Osteocyte (in vitro differentiated cells): ENCODE measurements at regions not wholly inside any gene's neighbourhood (a gene's known extent, or its start where the extent isn't known, plus 50 kb on each side); places are given as distances from the start of the nearest gene placed in this dataset.

Source experiments
- DNase-seq: peaks from one replicate; pipeline ENCODE4 v3.0.0; 2021; ENCODE audit warnings: mixed read lengths; ENCODE audit not compliant: unreplicated experiment; ENCODE audit errors: extremely low spot score
- H3K27ac Mint-ChIP-seq: one replicate; pipeline ENCODE4 v1.8.0; 2021; ENCODE audit warnings: mild to moderate bottlenecking, mixed read lengths; ENCODE audit not compliant: unreplicated experiment
- H3K27me3 Mint-ChIP-seq: one replicate; pipeline ENCODE4 v1.8.0; 2021; ENCODE audit warnings: mixed read lengths; ENCODE audit not compliant: unreplicated experiment
- H3K36me3 Mint-ChIP-seq: one replicate; pipeline ENCODE4 v1.8.0; 2021; ENCODE audit warnings: mixed read lengths; ENCODE audit not compliant: unreplicated experiment
- H3K4me1 Mint-ChIP-seq: one replicate; pipeline ENCODE4 v1.8.0; 2021; ENCODE audit warnings: mixed read lengths; ENCODE audit not compliant: unreplicated experiment
- H3K4me3 Mint-ChIP-seq: one replicate; pipeline ENCODE4 v1.8.0; 2021; ENCODE audit warnings: mild to moderate bottlenecking, moderate library complexity, mixed read lengths; ENCODE audit not compliant: unreplicated experiment
- H3K9me3 Mint-ChIP-seq: one replicate; pipeline ENCODE4 v1.8.0; 2021; ENCODE audit warnings: mixed read lengths; ENCODE audit not compliant: unreplicated experiment
- CTCF ChIP-seq: fragments of 200-600 bp; sonication (generic); IDR thresholded peaks from 2 replicates; pipeline ENCODE4 v1.5.0; 2021; ENCODE audit warnings: antibody characterized with exemption, mild to moderate bottlenecking, moderate library complexity

- Mint-ChIP-seq H3K27me3 (no peaks in the 10 kb centered on the region), H3K4me1 (peaks cover 53% of the 10 kb centered on the region), H3K27ac (peak overlapping the region; percentile 94), H3K4me3 (no peak overlapping the region), H3K36me3 (peaks cover 3% of the 10 kb centered on the region), H3K9me3 (peaks cover 6% of the 10 kb centered on the region)
- no peak for DNase-seq
- no peak for TF ChIP-seq CTCF
Observed at GRCh38 chr14:50018201-50018932, 98.0 kb downstream of the VCPKMT start.

- peak overlapping the region; percentile 94 for H3K27ac Mint-ChIP-seq
Observed at GRCh38 chr14:50018933-50019210, 97.5 kb downstream of the VCPKMT start.

GRCh38 chr14:50020184-50020583 lies 96.2 kb downstream of the VCPKMT start:
- H3K27ac Mint-ChIP-seq, result peak overlapping the region; percentile 94

More at GRCh38 chr14:50018933-50019210, 97.5 kb downstream of the VCPKMT start:
- H3K36me3 Mint-ChIP-seq, result peaks cover 3% of the 10 kb centered on the region
- peaks cover 6% of the 10 kb centered on the region for H3K9me3 Mint-ChIP-seq
- H3K4me3 Mint-ChIP-seq, result no peak overlapping the region
- H3K27me3 Mint-ChIP-seq, result no peaks in the 10 kb centered on the region
- TF ChIP-seq CTCF, result no peak
- peaks cover 58% of the 10 kb centered on the region for H3K4me1 Mint-ChIP-seq
- no peak for DNase-seq

GRCh38 chr14:50020799-50021198 lies 95.6 kb downstream of the VCPKMT start:
- Mint-ChIP-seq H3K27me3 (no peaks in the 10 kb centered on the region), H3K9me3 (peaks cover 14% of the 10 kb centered on the region), H3K4me1 (peaks cover 70% of the 10 kb centered on the region), H3K36me3 (peaks cover 8% of the 10 kb centered on the region), H3K4me3 (peak overlapping the region; percentile 12), H3K27ac (peak overlapping the region; percentile 94)
- DNase-seq, result no peak
- no peak for TF ChIP-seq CTCF

More at GRCh38 chr14:50020184-50020583, 96.2 kb downstream of the VCPKMT start:
- peaks cover 64% of the 10 kb centered on the region for H3K4me1 Mint-ChIP-seq
- peaks cover 3% of the 10 kb centered on the region for H3K36me3 Mint-ChIP-seq
- DNase-seq, result no peak
- peak overlapping the region; percentile 17 for H3K4me3 Mint-ChIP-seq
- no peaks in the 10 kb centered on the region for H3K27me3 Mint-ChIP-seq
- TF ChIP-seq CTCF, result no peak
- peaks cover 7% of the 10 kb centered on the region for H3K9me3 Mint-ChIP-seq

GRCh38 chr14:50021261-50022031 lies 94.9 kb downstream of the VCPKMT start:
- peak overlapping the region; percentile 12 for H3K4me3 Mint-ChIP-seq
- peak overlapping the region; percentile 94 for H3K27ac Mint-ChIP-seq
- H3K4me1 Mint-ChIP-seq, result peaks cover 71% of the 10 kb centered on the region
- TF ChIP-seq CTCF, result no peak
- DNase-seq, result no peak
- no peaks in the 10 kb centered on the region for H3K27me3 Mint-ChIP-seq
- peaks cover 9% of the 10 kb centered on the region for H3K36me3 Mint-ChIP-seq
- peaks cover 15% of the 10 kb centered on the region for H3K9me3 Mint-ChIP-seq
